Colonic mucosa (tissue), 4 donors: ENCODE measurements at regions not wholly inside any gene's neighbourhood (a gene's known extent, or its start where the extent isn't known, plus 50 kb on each side); places are given as distances from the start of the nearest gene placed in this dataset.

Experiments
- DNase-seq: peaks from one replicate; pipeline ENCODE4 v3.0.0-alpha.2; 2020
- H3K27ac ChIP-seq: fragments of 200-600 bp; one replicate; pipeline ENCODE4 v1.8.0; 2021
- H3K27me3 ChIP-seq: fragments of 200-600 bp; one replicate; pipeline ENCODE4 v1.8.0; 2021
- H3K36me3 ChIP-seq: fragments of 200-600 bp; one replicate; pipeline ENCODE4 v1.8.0; 2021
- H3K4me1 ChIP-seq: fragments of 200-600 bp; one replicate; pipeline ENCODE4 v1.8.0; 2021; ENCODE audit warnings: mild to moderate bottlenecking
- H3K4me3 ChIP-seq: fragments of 200-600 bp; one replicate; pipeline ENCODE4 v1.8.0; 2021
- H3K9ac ChIP-seq, 2 donors: one replicate each; pipeline ENCODE4 v1.7.0; 2013; ENCODE audit warnings: control low read depth in 2 of 2, low read depth in 2 of 2, low read length in 2 of 2
- H3K9me3 ChIP-seq: fragments of 200-600 bp; one replicate; pipeline ENCODE4 v1.8.0; 2021
- intact Hi-C: fragments of 100-400 bp; cut with DNase I; formaldehyde crosslinking; loops from one replicate; pipeline ENCODE4 v1.14.1; 2022
- TF ChIP-seq, protein P1 (sequence below): fragments of 200-600 bp; IDR thresholded peaks from one replicate; pipeline ENCODE4 v1.8.0; 2022; ENCODE audit warnings: antibody characterized with exemption, mild to moderate bottlenecking
- donor health status: healthy.
- donor health status: DM: no; HTN: no; CAD: no.
- donor health status: DM: no; HTN: no; CAD: no.

GRCh38 chr1:58209575-58209974, 337.0 kb downstream of the OMA1 start:
- no peak for DNase-seq
- H3K9me3 ChIP-seq: no peaks in the 10 kb centered on the region
- H3K27ac ChIP-seq: no peak overlapping the region
- H3K36me3 ChIP-seq: no peaks in the 10 kb centered on the region
- H3K4me3 ChIP-seq: no peak overlapping the region
- no peaks in the 10 kb centered on the region for H3K27me3 ChIP-seq
- H3K4me1 ChIP-seq: no peaks in the 10 kb centered on the region
- H3K9ac ChIP-seq: no peak overlapping the region
- intact Hi-C loops: no loop called here
- TF ChIP-seq, protein P1, sequence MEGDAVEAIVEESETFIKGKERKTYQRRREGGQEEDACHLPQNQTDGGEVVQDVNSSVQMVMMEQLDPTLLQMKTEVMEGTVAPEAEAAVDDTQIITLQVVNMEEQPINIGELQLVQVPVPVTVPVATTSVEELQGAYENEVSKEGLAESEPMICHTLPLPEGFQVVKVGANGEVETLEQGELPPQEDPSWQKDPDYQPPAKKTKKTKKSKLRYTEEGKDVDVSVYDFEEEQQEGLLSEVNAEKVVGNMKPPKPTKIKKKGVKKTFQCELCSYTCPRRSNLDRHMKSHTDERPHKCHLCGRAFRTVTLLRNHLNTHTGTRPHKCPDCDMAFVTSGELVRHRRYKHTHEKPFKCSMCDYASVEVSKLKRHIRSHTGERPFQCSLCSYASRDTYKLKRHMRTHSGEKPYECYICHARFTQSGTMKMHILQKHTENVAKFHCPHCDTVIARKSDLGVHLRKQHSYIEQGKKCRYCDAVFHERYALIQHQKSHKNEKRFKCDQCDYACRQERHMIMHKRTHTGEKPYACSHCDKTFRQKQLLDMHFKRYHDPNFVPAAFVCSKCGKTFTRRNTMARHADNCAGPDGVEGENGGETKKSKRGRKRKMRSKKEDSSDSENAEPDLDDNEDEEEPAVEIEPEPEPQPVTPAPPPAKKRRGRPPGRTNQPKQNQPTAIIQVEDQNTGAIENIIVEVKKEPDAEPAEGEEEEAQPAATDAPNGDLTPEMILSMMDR: no peak

DNA sequence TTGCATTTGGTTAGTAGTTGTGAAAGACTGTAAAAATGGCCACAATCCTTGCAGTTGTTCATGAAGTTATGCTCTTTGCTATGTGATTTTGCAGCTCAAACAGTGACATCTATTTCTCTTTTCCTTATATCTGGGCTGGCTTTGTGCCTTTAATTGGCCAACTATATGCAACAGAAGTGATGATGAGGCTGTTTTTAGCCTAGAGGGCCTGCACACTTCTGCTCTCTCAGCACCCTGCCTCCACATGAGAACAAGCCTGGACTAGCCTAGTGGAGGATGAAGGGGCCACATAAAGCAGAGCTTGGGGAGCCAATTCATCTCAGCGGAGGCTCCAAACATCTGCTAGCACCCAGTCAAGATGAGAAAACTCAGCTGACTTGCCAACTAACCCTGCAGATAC, 339.8 kb downstream of the OMA1 start:
- DNase-seq: no peak
- H3K9me3 ChIP-seq: no peaks in the 10 kb centered on the region
- intact Hi-C loops: no loop called here
- no peak overlapping the region for H3K27ac ChIP-seq
- no peak overlapping the region for H3K4me3 ChIP-seq
- H3K9ac ChIP-seq: no peak overlapping the region
- TF ChIP-seq, protein P1: no peak
- H3K36me3 ChIP-seq: no peaks in the 10 kb centered on the region
- H3K27me3 ChIP-seq: no peaks in the 10 kb centered on the region
- H3K4me1 ChIP-seq: no peaks in the 10 kb centered on the region

GRCh38 chr1:58204284-58204683, 342.2 kb downstream of the OMA1 start:
- Histone ChIP-seq H3K9ac (no peak overlapping the region), H3K4me3 (no peak overlapping the region), H3K9me3 (no peaks in the 10 kb centered on the region), H3K27me3 (no peaks in the 10 kb centered on the region), H3K36me3 (no peaks in the 10 kb centered on the region), H3K4me1 (no peaks in the 10 kb centered on the region), H3K27ac (no peak overlapping the region)
- TF ChIP-seq, protein P1: no peak
- intact Hi-C loops: no loop called here
- no peak for DNase-seq

- Histone ChIP-seq H3K27me3 (no peaks in the 10 kb centered on the region), H3K9me3 (no peaks in the 10 kb centered on the region), H3K4me1 (no peaks in the 10 kb centered on the region), H3K36me3 (no peaks in the 10 kb centered on the region), H3K27ac (no peak overlapping the region), H3K4me3 (no peak overlapping the region), H3K9ac (no peak overlapping the region)
- intact Hi-C loops: no loop called here
- TF ChIP-seq, protein P1: no peak
- DNase-seq: no peak
These were observed 344.9 kb downstream of the OMA1 start for GRCh38 chr1:58201492-58202106.

GRCh38 chr1:58200437-58200836, 346.1 kb downstream of the OMA1 start:
- intact Hi-C loops: no loop called here
- no peak overlapping the region for H3K9ac ChIP-seq
- TF ChIP-seq, protein P1: no peak
- no peaks in the 10 kb centered on the region for H3K27me3 ChIP-seq
- no peaks in the 10 kb centered on the region for H3K4me1 ChIP-seq
- DNase-seq: no peak
- H3K9me3 ChIP-seq: no peaks in the 10 kb centered on the region
- no peak overlapping the region for H3K27ac ChIP-seq
- H3K36me3 ChIP-seq: no peaks in the 10 kb centered on the region
- H3K4me3 ChIP-seq: no peak overlapping the region
